GM21526 (cell line): ENCODE measurements at regions not wholly inside any gene's neighbourhood (a gene's known extent, or its start where the extent isn't known, plus 50 kb on each side); places are given as distances from the start of the nearest gene placed in this dataset.

Experiments
- ATAC-seq: cut with Tn5 transposase; IDR thresholded peaks from one replicate; pipeline ENCODE4 v1.9.1; 2021; ENCODE audit warnings: moderate library complexity; ENCODE audit not compliant: unreplicated experiment, low FRiP score

GRCh38 chr14:26765768-26766520 is 168.1 kb upstream of the NOVA1 start:
- no peak for ATAC-seq

- no peak for ATAC-seq
These were observed 168.9 kb upstream of the NOVA1 start for GRCh38 chr14:26766726-26767125.

- ATAC-seq = no peak
These were observed 176.2 kb upstream of the NOVA1 start for GRCh38 chr14:26773906-26774593.

GRCh38 chr14:26775765-26776563 is 178.1 kb upstream of the NOVA1 start:
- ATAC-seq = no peak

GRCh38 chr14:26791117-26791806 is 193.4 kb upstream of the NOVA1 start:
- no peak for ATAC-seq

- ATAC-seq = no peak
These were observed 196.9 kb upstream of the NOVA1 start for GRCh38 chr14:26794731-26795130.

- no peak for ATAC-seq
These were observed 210.6 kb upstream of the NOVA1 start for GRCh38 chr14:26808407-26808806.

GRCh38 chr14:26810631-26811030 is 212.8 kb upstream of the NOVA1 start:
- no peak for ATAC-seq

GRCh38 chr14:26811756-26812305 is 214.0 kb upstream of the NOVA1 start:
- ATAC-seq = no peak

GRCh38 chr14:26820138-26820537 is 222.3 kb upstream of the NOVA1 start:
- no peak for ATAC-seq

- ATAC-seq = no peak
These were observed 222.7 kb upstream of the NOVA1 start for GRCh38 chr14:26820572-26820971.

- ATAC-seq = no peak
These were observed 230.9 kb upstream of the NOVA1 start for GRCh38 chr14:26828741-26829140.

- ATAC-seq = no peak
These were observed 235.9 kb upstream of the NOVA1 start for GRCh38 chr14:26833621-26834176.

- no peak for ATAC-seq
These were observed 238.2 kb upstream of the NOVA1 start for GRCh38 chr14:26835979-26836570.

GRCh38 chr14:26839481-26839880 is 241.6 kb upstream of the NOVA1 start:
- ATAC-seq = no peak

GRCh38 chr14:26841326-26841725 is 243.5 kb upstream of the NOVA1 start:
- ATAC-seq = no peak

GRCh38 chr14:26841920-26842741 is 244.3 kb upstream of the NOVA1 start:
- no peak for ATAC-seq

- ATAC-seq = no peak
These were observed 247.5 kb upstream of the NOVA1 start for GRCh38 chr14:26845151-26845818.
